Ovary (tissue), 3 donors: ENCODE measurements at regions not wholly inside any gene's neighbourhood (a gene's known extent, or its start where the extent isn't known, plus 50 kb on each side); places are given as distances from the start of the nearest gene placed in this dataset.

Experiments used
- CTCF ChIP-seq, 3 donors: fragments of 450-650 bp in 2 of 3; fragments of 200-600 bp in 1 of 3; IDR thresholded peaks; one replicate each; pipeline versions ENCODE4 v1.5.1 to v1.8.0; 2016 to 2022; ENCODE audit warnings: antibody characterized with exemption in 3 of 3, mild to moderate bottlenecking in 1 of 3
- EP300 ChIP-seq: sonication (generic); formaldehyde crosslinking; IDR thresholded peaks from one replicate; pipeline ENCODE4 v1.6.1; 2017; ENCODE audit warnings: antibody characterized with exemption
- POLR2A ChIP-seq: fragments of 450-650 bp; IDR thresholded peaks from one replicate; pipeline ENCODE4 v1.6.1; 2017; ENCODE audit warnings: antibody characterized with exemption, mild to moderate bottlenecking, moderate library complexity
- donor health status: DM: no; HTN: no; CAD: no.

DNA sequence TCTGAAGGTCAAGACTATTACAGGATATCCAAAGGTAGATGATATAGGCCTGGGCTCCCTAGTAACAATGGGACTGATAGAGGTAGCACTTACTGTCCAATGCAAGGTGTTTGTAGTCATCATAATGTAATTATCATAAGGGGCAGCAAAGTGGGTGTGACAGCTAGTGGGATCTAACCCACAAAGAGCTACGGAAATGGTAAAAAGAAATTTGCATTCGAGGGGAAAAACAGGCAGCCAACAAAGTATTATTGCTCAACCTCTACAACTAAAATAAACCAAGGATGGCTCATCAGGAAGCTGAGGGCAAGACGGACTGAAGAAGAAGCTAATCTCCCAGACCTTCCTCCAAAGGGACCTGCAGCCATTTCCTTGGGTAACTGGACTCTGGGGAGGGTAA, 211.0 kb downstream of the WDR11 start:
- TF ChIP-seq CTCF (IDR thresholded peaks at IDR 0.05) (no peak), POLR2A (no peak), EP300 (no peak)
